ENCODE measurements at regions not wholly inside any gene's neighbourhood (a gene's known extent, or its start where the extent isn't known, plus 50 kb on each side); places are given as distances from the start of the nearest gene placed in this dataset.

GRCh38 chr7:12518920-12519681 lies 51.4 kb upstream of the SCIN start:
- peak; percentile 3 for DNase-seq

- DNase-seq = no peak
These were observed 50.9 kb upstream of the SCIN start for GRCh38 chr7:12519682-12520009.
